ENCODE measurements at regions not wholly inside any gene's neighbourhood (a gene's known extent, or its start where the extent isn't known, plus 50 kb on each side); places are given as distances from the start of the nearest gene placed in this dataset.

GRCh38 chr9:110114859-110115201 is 93.1 kb downstream of the C9orf152 start:
- Histone ChIP-seq H3K9ac (ENCODE audit: low read length) (no peak overlapping the region), H3K4me3 (ENCODE audit: control extremely low read depth in 1 of 5, extremely low read depth in 1 of 5, insufficient read depth in 1 of 5, low read depth in 2 of 5, low read length in 4 of 5) (no peak overlapping the region), H3K27ac (ENCODE audit: low read length in 2 of 2) (peak overlapping the region in 1 of 2 donors; percentile 62), H3K79me2 (ENCODE audit: control insufficient read depth, insufficient read depth, low read length) (peaks cover 99% of the 10 kb centered on the region), H2AFZ (ENCODE audit: insufficient read depth, low read depth, low read length, poor library complexity, severe bottlenecking) (no peak overlapping the region), H4K20me1 (ENCODE audit: control insufficient read depth, insufficient read depth, low read length, poor library complexity, severe bottlenecking) (peaks cover 79% of the 10 kb centered on the region), H3K4me1 (ENCODE audit: control insufficient read depth in 2 of 2, insufficient read depth in 2 of 2, low read length in 2 of 2) (peaks cover 58 to 80% of the 10 kb centered on the region in 2 donors), H3K4me2 (replicated peaks; ENCODE audit: low read depth, low read length, poor library complexity, severe bottlenecking) (no peak overlapping the region), H3K9me3 (ENCODE audit: control extremely low read depth in 1 of 3, control insufficient read depth in 2 of 3, insufficient read depth in 1 of 3, low read length in 2 of 3) (no peaks in the 10 kb centered on the region), H3K36me3 (replicated peaks in 1 of 2; ENCODE audit: control extremely low read depth in 1 of 2, control insufficient read depth in 1 of 2, extremely low read depth in 1 of 2, insufficient read depth in 2 of 2, low read length in 1 of 2) (peaks cover 0 to 29% of the 10 kb centered on the region in 2 experiments), H3K27me3 (replicated peaks in 1 of 4; ENCODE audit: control extremely low read depth in 1 of 4, control insufficient read depth in 3 of 4, insufficient read depth in 4 of 4, low read length in 3 of 4) (no peaks in the 10 kb centered on the region)
- H3K4me1 Mint-ChIP-seq, result peaks cover 73% of the 10 kb centered on the region
- WGBS (ENCODE audit: insufficient coverage), result 100% methylated on average over 3 of the region's 7 CpGs
- DNase-seq (no peak), ATAC-seq (ENCODE audit: low read depth) (no peak)
- POLR2A ChIA-PET, result no interaction called here
- H3K27ac Mint-ChIP-seq, result no peak overlapping the region
- H3K9me3 Mint-ChIP-seq (ENCODE audit: insufficient read depth), result no peaks in the 10 kb centered on the region
- no peaks in the 10 kb centered on the region for H3K27me3 Mint-ChIP-seq
- no peak for TF ChIP-seq EZH2 (IDR thresholded peaks at IDR 0.05; ENCODE audit: borderline replicate concordance, insufficient read depth, low read depth, low read length, poor library complexity, severe bottlenecking)
- TF ChIP-seq, protein P1, sequence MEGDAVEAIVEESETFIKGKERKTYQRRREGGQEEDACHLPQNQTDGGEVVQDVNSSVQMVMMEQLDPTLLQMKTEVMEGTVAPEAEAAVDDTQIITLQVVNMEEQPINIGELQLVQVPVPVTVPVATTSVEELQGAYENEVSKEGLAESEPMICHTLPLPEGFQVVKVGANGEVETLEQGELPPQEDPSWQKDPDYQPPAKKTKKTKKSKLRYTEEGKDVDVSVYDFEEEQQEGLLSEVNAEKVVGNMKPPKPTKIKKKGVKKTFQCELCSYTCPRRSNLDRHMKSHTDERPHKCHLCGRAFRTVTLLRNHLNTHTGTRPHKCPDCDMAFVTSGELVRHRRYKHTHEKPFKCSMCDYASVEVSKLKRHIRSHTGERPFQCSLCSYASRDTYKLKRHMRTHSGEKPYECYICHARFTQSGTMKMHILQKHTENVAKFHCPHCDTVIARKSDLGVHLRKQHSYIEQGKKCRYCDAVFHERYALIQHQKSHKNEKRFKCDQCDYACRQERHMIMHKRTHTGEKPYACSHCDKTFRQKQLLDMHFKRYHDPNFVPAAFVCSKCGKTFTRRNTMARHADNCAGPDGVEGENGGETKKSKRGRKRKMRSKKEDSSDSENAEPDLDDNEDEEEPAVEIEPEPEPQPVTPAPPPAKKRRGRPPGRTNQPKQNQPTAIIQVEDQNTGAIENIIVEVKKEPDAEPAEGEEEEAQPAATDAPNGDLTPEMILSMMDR (IDR thresholded peaks at IDR 0.05), result no peak
- H3K4me3 Mint-ChIP-seq, result no peak overlapping the region
- CTCF ChIA-PET, result no interaction called here
- intact Hi-C loops (cut with micrococcal nuclease), result loop anchor here (5.0 kb wide), 1 partner anchor 37 kb away; no protein-coding TSS in a partner anchor

- H3K4me1 Mint-ChIP-seq, result peaks cover 73% of the 10 kb centered on the region
Measured at GRCh38 chr9:110115341-110115820, 92.6 kb downstream of the C9orf152 start.

More at GRCh38 chr9:110115341-110115820, 92.6 kb downstream of the C9orf152 start:
- H2AFZ ChIP-seq (ENCODE audit: insufficient read depth, low read depth, low read length, poor library complexity, severe bottlenecking), result no peak overlapping the region
- peaks cover 81% of the 10 kb centered on the region for H4K20me1 ChIP-seq (ENCODE audit: control insufficient read depth, insufficient read depth, low read length, poor library complexity, severe bottlenecking)
- H3K9me3 ChIP-seq (ENCODE audit: control extremely low read depth in 1 of 3, control insufficient read depth in 2 of 3, insufficient read depth in 1 of 3, low read length in 2 of 3), result no peaks in the 10 kb centered on the region
- DNase-seq, result no peak
- ChIA-PET CTCF (no interaction called here), POLR2A (no interaction called here)
- H3K27ac Mint-ChIP-seq, result no peak overlapping the region
- H3K36me3 ChIP-seq (replicated peaks in 1 of 2; ENCODE audit: control extremely low read depth in 1 of 2, control insufficient read depth in 1 of 2, extremely low read depth in 1 of 2, insufficient read depth in 2 of 2, low read length in 1 of 2), result peaks cover 0 to 29% of the 10 kb centered on the region in 2 experiments
- peaks cover 53 to 74% of the 10 kb centered on the region in 2 donors for H3K4me1 ChIP-seq (ENCODE audit: control insufficient read depth in 2 of 2, insufficient read depth in 2 of 2, low read length in 2 of 2)
- TF ChIP-seq EZH2 (IDR thresholded peaks at IDR 0.05; ENCODE audit: borderline replicate concordance, insufficient read depth, low read depth, low read length, poor library complexity, severe bottlenecking), result no peak
- TF ChIP-seq, protein P1 (IDR thresholded peaks at IDR 0.05), result no peak
- no peak overlapping the region for H3K9ac ChIP-seq (ENCODE audit: low read length)
- no peak for ATAC-seq (ENCODE audit: low read depth)
- peaks cover 99% of the 10 kb centered on the region for H3K79me2 ChIP-seq (ENCODE audit: control insufficient read depth, insufficient read depth, low read length)
- no peak overlapping the region for H3K4me2 ChIP-seq (replicated peaks; ENCODE audit: low read depth, low read length, poor library complexity, severe bottlenecking)
- WGBS (ENCODE audit: insufficient coverage), result 86% methylated on average over 4 of the region's 7 CpGs
- H3K9me3 Mint-ChIP-seq (ENCODE audit: insufficient read depth), result no peaks in the 10 kb centered on the region
- peak overlapping the region in 1 of 2 donors; percentile 23 for H3K27ac ChIP-seq (ENCODE audit: low read length in 2 of 2)
- intact Hi-C loops (cut with micrococcal nuclease), result no loop called here
- no peak overlapping the region for H3K4me3 Mint-ChIP-seq
- no peak overlapping the region for H3K4me3 ChIP-seq (ENCODE audit: control extremely low read depth in 1 of 5, extremely low read depth in 1 of 5, insufficient read depth in 1 of 5, low read depth in 2 of 5, low read length in 4 of 5)
- H3K27me3 ChIP-seq (replicated peaks in 1 of 4; ENCODE audit: control extremely low read depth in 1 of 4, control insufficient read depth in 3 of 4, insufficient read depth in 4 of 4, low read length in 3 of 4), result no peaks in the 10 kb centered on the region
- H3K27me3 Mint-ChIP-seq, result no peaks in the 10 kb centered on the region

Data from B cell (primary cell).